Raji (cell line): ENCODE measurements at regions not wholly inside any gene's neighbourhood (a gene's known extent, or its start where the extent isn't known, plus 50 kb on each side); places are given as distances from the start of the nearest gene placed in this dataset.

Source experiments
- POLR2A ChIP-seq: IDR thresholded peaks from 2 replicates; pipeline ENCODE4 v1.6.1; 2011; ENCODE audit warnings: low read depth, low read length, control low read depth; ENCODE audit not compliant: insufficient read depth

DNA sequence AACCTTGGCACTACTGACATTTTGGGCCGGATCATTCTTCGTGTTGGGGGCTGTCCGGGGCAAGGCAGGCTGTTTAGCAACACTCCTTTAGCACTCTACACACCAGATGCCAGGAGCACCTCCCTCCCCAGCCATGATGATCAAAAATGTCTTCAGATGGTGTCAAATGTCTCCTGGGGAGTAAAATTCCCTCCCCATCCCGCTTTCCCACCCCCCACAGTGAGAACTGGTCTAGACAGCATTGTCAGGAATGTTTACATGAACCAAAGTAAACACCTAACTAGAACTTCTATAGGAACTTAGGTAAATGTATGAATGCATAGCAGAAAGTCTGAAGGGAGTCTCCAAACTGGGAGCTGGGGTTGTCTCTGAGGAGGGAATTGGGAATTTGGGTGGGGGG is 70.0 kb upstream of the TOP1 start:
- no peak for TF ChIP-seq POLR2A

DNA sequence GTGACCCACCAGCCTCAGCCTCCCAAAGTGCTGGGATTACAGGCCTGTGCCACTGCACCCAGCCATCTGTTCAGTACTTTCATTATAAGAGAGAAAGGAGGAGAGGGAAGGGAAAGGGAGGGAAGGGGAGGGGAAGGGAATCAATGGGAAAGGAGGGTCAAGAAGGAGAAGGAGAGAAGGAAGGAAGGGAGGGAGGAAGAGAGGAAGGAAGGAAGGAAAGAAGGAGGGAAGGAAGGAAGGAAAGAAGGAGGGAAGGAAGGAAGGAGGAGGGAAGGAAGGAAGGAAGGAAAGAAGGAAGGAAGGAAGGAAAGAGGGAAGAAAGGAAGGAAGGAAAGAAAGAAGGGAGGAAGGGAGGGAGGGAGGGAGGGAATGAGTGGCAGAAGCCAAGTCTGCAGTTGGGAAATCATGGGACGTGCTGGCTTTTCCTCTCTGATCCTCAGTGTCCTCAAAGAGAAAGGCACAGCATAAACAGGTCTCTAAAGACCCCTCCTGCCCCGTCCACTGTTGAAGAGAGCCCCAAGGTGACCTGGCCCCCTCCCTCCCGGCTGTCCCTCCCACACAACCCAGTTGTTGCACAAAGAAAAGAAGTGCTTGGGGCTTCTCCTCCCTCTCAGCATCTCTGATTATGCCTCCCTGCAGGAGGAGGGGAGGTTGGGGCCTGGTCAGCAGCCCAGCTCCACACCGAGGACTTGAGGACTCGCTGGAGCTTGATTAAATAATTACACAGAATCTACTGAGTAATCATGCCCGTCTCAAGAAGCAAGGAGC is 69.1 kb upstream of the TOP1 start:
- TF ChIP-seq POLR2A, result no peak

DNA sequence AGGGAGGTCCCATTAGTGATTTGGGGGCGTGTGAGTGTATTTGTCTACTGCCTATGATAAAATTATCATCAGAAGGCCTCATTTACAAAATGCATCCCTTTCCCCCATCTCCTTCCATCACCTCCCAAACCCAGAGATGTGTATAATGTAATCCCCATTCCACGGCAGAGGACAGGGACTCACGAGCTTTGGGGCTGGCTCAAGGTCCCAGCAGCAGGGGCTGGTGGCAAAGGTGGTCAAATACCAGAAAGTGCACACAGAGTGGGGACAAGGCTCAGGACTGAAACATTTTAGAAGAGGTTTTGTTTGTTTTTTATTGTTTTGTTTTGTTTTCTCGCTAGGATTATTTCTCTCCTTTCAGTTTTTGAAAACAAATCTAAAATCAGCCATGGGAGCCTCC is 68.5 kb upstream of the TOP1 start:
- no peak for TF ChIP-seq POLR2A

DNA sequence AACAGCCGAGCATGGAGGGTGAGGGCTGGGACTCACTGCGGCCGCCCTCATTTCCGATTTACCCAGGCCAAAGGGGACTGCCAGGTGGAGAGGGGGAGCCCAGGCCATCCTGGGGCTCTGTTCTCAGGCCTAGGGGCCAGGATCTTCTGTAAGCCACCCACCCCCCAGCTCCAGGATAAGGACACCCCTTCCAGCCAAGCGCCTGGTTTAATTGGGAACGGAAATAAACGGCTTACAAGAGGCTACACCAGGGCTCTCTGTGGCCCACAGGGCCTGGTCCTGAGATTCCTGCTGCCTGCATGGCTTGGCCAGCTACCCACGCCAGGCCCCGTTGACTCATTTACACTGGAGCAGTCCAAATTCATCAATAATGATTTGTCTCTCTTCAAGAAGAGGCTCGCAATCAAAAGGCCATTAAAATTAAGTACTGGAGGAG is 68.1 kb upstream of the TOP1 start:
- TF ChIP-seq POLR2A, result no peak

DNA sequence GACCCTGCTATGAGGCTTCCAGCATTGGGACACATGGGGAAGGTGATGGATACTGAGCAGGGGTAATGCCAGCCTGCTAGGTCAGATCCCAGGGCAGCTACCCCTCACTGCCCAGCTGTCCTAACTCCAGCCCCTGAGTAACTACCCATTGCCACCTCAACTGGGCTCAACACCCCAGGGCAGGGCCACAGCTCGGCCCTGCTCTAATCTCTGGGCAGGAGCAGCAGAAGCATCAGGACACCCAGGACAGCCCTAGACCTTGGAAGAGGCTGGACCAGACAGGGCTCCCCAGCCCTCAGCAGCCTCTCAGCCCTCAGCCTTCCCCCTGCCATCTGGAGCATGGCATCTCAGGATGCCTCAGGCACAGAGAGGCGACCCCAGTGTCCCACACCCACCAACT is 67.4 kb upstream of the TOP1 start:
- TF ChIP-seq POLR2A, result no peak

DNA sequence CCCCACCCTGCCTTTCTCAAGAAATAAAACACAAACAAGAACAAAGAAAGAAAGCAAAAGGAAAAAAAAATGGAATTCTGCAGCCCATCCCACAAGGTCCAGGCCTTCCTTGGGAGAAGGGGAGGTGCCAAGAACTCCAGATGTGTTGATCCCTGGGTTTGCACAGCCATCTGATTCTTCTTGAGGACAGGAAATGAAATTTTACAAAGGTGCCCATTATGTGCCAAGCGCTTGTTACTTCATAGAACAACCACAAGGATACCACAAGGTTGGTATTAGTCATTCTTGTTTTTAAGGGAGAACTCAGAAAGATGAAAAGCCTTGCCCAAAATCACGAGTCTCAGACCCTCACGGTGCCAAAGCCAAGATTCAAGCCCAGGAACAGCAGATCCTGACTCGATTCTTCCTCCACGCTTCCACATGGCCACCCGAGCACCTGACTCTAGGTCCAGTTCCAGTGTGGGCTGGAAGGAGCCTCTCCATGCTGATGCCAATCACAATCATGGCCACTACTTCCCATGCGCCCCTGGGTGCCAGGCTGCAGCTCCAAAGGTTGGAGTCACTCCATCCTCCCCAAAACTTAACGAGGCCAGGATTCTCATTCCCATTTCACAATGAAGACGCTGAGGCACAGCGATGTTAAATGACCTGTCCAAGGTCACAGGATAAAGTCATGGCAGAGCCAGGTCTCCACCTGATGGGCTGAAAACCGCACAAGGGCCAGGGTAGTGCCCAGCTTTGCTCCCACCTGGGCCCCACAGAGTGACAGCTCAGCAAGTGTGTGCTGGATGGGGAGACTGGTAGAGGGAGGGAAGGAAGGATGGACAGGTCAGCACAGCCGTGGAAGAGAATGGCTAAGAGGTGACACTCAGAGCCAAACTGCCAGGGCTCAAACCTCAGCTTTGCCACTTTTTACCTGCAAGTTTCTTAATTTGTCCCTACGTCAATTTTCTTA is 66.7 kb upstream of the TOP1 start:
- TF ChIP-seq POLR2A, result no peak

DNA sequence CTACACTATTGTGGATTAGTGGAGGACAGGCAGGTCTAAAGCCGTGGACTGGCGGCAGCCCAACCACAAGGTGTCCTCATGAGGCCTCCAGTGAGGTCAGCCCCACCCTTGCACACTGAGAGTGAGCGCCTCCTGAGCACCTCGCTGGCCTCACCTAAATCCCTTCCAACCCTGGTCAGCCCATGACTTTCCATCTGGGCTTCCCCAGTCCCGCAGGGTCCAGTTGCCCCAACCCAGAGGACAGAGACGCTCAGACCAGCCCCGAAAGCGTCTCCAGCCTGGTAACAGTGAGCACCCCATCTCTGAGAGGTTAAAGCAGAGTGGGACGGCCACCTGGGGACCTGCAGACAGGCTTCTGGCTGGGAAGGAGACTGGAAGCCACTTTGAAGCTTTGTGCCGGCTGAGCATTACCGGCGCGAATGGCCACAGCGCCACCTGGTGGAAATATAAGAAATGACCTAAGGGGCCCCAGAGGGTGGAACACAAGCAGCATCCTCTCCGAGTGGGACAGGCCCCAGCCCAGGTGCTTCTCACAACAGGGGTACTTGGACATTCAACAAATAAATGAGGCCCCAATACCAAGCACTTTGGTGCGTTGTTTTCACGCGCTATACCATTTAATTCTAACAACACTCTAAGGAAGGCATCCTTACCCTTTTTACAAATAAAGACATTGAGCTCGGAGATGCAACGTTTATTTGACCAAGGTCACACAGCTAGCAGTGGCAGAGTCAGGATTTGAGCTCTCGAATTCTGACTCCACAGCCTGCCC is 65.7 kb upstream of the TOP1 start:
- no peak for TF ChIP-seq POLR2A

DNA sequence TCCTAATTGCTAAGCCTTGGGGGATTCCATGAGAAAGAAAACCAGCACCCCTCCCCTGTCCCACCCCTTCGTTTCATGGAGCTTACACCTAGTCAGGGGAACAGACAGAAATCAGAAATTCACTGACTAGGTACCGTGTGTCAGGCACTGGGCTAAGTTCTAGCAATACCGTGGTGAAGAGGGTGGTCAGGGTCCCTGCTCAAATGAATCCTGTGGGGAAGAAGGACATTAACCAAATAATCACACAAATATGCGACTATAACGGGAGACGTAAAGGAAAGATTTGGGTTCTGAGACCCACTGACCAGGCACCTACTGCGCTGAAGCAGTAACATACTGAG is 65.1 kb upstream of the TOP1 start:
- no peak for TF ChIP-seq POLR2A

DNA sequence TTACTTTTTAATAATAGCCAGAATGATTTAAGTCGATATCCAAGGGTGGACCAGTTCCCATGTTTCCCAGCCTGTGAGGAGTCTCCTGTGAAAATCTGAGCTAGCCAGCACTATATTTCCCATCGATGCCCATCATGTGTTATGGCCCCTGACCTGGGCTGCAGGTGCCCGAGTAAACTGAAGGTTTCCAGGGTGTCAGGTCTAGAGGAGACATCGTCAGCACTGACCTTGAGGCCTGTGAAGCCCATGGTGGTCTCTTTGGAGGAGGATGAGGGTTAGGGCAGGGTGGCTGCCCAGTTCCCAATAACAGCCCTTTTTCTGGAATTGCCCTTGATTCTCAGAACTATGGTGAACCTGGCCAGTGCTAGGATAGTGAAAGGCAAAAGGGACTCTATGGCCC is 63.0 kb upstream of the TOP1 start:
- no peak for TF ChIP-seq POLR2A

DNA sequence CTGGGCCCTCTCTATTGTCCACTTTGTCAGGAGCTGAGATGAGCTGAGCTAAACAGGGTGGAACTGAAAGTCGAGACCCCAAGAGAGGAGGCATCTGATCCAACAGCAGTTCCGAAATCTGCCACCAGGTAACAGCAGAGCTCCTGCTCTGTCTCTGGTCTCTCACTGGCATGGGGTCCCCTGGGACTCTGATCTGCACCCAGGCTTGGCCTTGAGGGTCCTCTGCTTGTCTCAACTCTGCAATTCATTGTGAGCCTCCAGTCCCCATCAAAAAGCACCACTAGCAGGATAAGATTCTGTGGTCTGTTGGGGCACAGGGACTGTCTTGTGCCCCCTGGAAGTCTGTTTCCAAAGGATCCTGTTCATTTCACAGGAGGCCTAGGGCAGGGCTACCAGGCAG is 62.5 kb upstream of the TOP1 start:
- no peak for TF ChIP-seq POLR2A

DNA sequence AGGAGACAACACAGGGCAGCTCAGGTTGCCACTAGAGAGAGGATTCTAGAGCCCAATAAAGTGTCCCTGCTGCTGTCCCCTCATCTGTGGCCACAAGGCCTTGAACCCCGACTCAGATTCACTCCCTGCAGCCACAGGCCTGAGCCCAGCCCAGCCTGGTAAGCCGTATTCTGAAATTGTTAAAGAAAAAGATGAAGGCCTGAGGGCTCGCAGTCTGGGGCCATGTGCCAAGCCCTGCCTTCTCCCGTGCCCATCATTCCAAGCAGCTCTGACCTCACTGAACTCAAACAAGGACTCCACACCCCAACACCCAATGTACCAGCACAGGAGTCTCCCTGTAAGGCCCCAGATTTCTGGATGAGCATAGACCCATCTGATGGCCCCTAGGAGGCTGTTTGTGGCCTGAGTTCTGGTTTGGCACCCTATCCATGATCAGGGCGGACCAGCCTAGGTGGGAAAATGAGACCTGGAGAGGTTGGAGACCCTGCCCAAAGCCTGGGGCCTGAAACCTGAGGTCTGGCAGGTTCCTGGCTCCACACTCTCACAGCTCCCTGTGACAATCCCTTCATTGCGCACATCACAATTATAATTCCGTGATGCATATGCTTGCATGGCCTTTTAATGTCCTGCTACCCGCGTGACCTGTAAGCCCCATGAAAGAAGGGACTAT is 62.0 kb upstream of the TOP1 start:
- TF ChIP-seq POLR2A, result no peak

DNA sequence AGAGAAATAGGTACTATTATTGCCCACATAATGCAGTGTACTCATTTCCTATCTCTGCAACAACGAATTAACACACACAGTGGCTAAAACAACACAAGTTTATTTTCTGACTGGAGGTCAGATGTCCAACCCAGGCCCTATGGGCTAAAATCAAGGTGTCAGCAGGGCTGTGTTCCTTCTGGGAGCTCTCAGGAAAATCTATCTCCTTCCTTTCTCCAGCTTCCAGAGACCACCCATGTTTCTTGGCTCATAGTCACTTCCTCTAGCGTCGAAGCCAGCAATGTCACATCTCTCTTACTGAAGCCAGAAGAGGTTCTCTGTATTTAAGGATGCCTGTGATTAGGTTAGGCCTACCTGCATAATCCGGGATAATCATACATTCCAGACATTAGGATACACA is 60.9 kb upstream of the TOP1 start:
- TF ChIP-seq POLR2A, result no peak

DNA sequence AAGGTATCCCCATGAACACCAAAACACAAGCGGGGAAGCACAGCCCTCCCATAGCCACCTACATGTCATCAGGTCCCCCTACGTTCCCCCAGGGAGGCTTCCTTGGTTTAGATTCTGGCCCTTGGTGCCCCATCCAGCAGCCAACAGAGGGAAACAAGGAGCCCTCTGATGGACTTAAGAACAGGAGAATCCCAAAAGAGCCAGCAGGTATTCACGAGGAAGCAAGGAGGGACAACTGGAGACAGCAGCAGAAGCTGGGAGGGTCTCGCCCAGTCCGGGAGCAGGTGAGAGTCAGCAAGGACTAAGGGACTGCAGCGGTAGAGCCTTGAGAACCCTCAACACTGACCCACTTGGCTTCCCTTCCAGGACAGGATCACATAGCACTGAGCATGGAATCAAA is 58.4 kb upstream of the TOP1 start:
- TF ChIP-seq POLR2A, result no peak

DNA sequence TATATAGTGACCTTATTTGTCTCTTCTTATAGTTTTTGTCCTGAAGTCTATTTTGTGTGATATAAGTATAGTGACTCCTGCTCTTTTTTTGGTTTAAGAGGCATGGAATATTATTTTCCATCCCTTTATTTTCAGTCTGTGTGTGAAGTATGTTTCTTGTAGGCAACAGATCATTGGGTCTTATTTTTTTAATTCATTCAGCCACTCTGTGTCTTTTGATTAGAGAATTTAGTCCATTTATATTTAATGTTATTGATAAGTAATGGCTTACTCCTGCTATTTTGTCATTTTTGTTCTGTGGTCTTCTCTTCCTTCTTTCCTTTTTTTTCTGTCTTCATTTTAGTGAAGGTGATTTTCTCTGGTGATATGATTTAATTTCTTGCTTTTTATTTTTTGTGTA is 51.4 kb upstream of the TOP1 start:
- TF ChIP-seq POLR2A, result no peak

DNA sequence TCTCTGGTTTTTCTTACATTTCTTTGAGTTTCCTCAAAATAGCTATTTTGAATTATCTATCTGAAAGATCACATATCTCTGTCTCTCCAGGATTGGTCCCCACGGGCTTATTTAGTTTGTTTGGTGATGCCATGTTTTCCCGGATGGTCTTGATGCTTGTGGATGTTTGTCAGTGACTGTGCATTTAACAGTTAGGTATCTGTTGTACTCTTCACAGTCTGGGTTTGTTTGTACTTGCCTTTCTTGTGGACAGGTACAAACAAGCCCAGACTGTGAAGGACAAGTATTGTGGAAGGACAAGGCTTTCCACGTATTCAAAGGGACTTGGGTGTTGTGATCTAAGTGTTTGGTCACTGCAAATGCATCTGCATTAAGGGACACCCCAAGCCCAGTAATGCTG is 49.9 kb upstream of the TOP1 start:
- TF ChIP-seq POLR2A, result no peak
